NCI-H2227 (cell line): ENCODE measurements at regions not wholly inside any gene's neighbourhood (a gene's known extent, or its start where the extent isn't known, plus 50 kb on each side); places are given as distances from the start of the nearest gene placed in this dataset.

Source experiments
- DNase-seq: peaks from one replicate; lab custom pipeline; 2025; ENCODE audit not compliant: unreplicated experiment; lab: John Stamatoyannopoulos, UW

GRCh38 chr13:109533350-109533749 lies 253.0 kb downstream of the IRS2 start:
- no peak for DNase-seq

DNA sequence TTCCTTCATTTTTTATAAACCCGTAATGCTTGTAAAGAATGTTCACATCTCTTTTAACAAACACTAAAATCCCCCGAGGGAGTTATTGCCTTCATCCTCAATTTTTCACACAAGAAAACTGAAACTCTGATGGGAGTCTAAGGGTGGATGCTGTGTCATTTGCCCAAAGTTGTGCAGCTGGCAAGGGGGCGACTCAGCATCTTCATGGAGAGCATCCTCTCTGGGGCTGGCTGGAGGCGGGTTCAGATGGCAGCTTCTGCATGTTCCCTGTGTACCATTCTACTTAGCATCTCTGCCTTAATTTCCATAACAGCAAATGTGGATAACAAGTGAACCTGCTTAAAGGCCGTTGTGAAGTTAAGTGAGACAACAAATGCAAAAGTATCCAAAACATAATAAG lies 256.4 kb downstream of the IRS2 start:
- DNase-seq, result no peak

DNA sequence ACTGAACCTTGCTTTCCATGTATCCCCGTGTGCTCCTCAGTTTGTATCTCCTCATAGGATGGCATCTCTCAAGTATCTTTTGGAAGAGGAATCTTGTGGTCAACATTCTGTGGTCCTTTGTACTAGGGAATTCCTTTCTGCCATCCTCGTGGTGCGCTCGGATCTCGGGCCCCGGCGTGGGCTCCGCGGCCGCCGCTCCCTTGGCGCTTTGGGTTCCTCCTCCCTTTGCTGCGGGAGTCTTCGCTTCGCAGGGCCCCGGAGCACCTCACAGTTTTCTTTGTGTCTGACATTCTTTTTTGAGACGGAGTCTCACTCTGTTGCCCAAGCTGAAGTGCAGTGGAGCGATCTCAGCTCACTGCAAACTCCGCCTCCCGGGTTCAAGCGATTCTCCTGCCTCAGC lies 264.7 kb downstream of the IRS2 start:
- no peak for DNase-seq

- DNase-seq, result no peak
These were observed 268.9 kb downstream of the IRS2 start for GRCh38 chr13:109517517-109517916.

GRCh38 chr13:109516186-109516585 lies 270.2 kb downstream of the IRS2 start:
- no peak for DNase-seq

DNA sequence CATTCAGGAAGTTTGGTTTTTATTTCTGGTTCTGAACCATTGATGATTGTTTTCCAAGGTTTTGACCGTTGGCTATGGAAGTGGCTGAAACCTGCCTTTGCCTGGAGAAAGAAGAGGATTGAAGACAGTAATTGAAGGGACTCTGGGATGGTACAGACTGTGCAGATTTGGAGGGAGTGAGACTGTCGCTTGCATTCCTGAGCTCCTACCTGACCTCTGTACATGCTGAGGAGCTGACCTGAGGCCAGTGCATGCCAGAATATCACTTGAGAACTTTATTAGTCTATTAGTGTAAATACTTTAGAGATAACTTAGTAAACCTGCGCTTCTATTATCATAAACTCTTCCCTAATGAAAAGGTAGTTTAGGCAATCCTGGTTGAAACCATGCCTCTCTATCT lies 276.4 kb downstream of the IRS2 start:
- no peak for DNase-seq

DNA sequence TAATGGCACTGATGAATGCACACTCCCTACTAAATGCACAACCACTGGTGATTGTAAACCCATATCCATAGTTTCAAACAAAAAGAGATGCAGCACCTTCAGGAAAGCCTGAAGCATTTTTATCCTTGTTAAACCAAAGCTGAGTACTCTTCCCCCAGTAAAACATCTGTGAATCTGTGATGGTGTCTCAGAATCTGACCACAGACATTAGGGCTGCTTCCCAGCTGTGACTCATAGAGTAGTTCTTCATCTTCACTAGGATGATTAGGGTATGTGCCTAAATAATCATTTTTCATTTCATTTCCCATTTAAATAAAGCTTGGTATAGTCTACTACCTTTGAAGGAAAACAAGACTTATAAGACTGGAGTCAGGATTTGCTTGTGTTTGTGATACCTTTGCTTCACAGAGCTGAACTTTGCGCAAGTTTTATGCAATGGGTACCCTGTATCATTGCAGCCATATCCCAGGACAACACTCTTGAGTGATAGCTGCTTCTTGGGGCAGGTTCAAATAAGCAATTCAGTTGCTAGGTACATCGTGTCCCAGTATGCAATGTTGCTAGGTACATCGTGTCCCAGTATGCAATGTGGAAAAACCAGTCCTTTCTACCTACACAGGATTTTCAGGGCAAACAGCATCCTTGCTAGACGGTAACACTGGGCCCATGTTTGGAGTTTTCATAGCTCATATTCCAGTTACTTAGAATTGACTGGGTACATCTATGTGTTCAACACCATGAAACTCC lies 277.1 kb downstream of the IRS2 start:
- DNase-seq, result no peak

GRCh38 chr13:109500146-109500773 lies 286.1 kb downstream of the IRS2 start:
- no peak for DNase-seq

- no peak for DNase-seq
These were observed 288.5 kb downstream of the IRS2 start for GRCh38 chr13:109497917-109498316.

GRCh38 chr13:109496216-109496615 lies 290.2 kb downstream of the IRS2 start:
- DNase-seq, result no peak

DNA sequence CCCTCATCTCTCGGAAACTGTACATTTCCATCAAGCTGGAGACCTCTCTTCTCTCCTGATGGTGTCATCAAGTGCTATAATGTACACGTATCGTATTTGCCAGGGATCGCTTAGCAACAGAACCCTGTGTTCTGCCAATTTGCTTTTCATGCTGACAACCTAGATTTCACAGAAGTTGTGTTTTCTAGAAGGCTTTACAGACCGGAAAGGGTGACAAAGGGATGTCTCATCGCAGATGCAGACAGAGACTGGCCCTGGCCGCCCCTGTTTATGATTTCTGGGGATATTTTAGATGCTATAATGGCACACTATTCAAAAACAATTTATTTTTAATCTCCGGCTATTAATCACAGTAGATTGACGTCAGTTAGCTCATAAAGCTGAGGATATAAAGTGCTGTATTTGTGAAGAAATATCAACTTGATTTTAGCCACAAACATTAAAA lies 291.4 kb downstream of the IRS2 start:
- DNase-seq, result no peak

GRCh38 chr13:109485136-109485794 lies 301.1 kb downstream of the IRS2 start:
- no peak for DNase-seq

DNA sequence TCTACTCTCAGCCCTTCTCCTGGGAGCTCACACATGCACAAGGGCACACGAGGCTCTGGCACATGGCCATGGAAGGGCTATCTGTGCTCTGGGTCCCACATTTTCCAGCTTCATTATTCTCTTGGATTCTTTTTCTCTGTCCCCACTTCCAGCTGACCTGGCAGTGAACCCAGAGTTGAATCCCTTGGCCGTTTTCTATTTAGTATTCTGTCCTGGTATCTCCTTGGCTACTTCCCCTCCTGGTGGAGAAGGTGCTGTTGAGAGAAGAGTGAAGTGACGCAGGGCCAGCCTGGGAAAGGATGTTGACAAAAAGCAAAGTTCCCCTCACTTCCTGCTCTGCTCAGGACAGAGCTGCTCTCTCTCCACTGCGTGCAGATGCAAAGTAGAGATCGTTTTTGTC lies 303.1 kb downstream of the IRS2 start:
- no peak for DNase-seq

DNA sequence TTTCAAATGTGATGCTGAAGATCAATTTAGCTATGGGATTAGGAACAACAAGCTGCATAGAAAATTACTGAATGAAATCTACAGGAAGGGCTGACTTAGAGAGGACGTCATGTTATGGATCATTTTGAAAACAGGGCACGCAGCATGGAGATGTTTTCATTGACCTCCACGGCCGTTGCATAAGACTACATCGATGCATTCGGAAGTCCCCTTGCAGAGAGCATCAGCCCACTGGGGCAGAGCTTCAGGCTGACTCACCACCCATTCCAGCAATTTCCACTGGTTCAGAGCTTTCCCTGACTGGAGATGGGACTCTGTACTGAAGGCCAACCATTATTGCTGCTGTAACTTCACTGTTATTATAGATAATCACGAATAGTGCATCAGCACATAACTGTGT lies 305.3 kb downstream of the IRS2 start:
- DNase-seq, result no peak

DNA sequence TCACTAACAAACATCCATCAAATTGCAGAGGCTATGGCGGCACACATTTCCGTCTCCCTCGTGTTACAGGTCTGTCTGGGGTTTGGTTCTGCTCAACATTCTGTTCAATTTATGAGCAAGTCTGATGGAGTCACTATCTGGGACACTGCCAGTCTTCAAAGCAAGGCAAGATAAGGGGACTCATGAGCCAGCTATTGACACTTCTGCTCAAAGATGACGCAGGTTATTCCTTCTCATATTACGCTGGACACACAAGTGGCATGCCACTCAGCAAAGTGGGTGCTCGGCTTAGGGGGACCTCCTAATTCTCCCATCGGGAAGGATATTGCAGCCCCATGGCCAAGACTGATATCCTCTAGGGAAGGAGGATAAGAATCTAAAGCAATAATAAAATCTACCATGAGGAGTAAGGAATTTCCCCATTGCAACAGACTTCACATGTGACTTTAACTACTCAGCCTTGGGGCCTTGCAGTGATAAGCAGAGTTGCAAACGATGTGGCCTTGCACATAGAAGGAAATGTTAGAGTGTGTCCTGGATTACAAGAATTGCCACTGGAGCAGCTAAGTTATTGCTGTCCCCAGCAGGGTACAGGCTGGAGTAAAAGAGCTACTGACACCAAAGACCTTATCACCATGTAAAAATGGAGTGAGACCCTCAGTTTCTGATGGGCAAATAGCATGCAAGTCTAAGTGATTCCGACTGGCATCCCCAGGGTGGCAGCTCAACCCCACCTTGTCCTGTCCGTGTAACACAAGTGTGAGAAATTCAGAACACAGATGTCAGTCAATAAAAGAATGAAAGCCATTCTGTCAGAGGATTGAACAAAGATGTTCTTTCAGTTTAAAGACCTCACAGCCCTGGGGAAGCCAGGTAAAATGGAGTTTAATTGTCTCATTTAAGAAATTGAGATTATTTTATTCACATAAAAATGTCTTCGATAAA lies 306.1 kb downstream of the IRS2 start:
- no peak for DNase-seq

DNA sequence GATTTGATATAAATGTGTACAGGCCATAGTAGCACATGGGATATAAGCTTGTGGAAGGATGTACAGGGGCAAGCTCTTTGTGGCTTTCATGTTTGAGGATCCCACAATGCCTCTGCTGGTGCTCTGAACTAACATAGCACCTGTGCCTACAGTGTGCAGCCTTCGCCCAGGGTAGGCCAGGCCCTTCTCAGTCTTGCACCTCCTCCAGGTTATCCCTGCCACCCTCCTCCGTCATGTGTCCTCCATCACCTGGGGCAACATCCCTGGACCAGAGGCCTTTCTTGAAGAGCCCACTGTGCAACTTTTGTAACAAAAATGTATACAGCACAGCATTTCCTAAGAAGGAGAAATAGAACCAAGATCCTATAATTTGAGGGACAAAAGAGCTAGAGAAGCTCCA lies 306.8 kb downstream of the IRS2 start:
- no peak for DNase-seq

GRCh38 chr13:109476001-109476400 lies 310.4 kb downstream of the IRS2 start:
- DNase-seq, result no peak

DNA sequence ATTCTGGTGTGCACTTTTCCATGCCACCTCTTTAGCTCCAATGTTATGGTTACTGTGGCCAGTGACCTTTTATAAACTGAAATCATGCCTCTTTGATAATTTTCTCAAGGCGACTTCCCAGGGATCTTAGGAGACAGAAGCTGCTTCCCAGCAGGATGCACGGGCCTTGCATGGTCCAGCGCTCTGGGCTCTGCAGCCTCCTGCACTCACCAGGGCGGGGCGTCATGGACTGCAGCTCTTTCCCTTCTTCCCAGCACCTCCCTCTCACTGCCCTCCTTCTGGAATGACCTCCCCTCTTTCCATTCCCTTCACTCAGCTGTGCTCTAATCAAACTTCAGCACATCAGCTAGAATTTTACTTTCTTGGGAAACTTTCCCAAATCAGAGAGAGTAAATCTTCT lies 318.3 kb downstream of the IRS2 start:
- DNase-seq, result no peak

DNA sequence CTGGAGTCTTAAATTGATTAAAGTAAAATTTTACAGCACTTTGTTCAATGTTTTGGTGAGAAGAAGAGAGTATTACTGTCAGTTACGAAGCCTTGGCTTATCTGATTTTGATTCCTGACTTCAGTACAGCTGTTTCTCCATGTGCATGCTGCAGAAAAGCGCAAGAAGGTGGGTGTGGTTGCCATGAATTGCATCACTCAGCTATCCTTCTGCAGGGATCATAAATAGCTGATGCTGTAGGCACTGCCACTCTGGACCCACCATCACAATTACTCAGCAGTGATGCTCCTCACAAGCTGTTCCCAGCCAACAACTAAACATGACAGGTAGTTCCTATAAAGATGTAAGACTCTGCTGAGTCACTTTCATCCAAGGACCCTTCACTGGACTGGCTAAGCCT lies 321.2 kb downstream of the IRS2 start:
- DNase-seq, result no peak

DNA sequence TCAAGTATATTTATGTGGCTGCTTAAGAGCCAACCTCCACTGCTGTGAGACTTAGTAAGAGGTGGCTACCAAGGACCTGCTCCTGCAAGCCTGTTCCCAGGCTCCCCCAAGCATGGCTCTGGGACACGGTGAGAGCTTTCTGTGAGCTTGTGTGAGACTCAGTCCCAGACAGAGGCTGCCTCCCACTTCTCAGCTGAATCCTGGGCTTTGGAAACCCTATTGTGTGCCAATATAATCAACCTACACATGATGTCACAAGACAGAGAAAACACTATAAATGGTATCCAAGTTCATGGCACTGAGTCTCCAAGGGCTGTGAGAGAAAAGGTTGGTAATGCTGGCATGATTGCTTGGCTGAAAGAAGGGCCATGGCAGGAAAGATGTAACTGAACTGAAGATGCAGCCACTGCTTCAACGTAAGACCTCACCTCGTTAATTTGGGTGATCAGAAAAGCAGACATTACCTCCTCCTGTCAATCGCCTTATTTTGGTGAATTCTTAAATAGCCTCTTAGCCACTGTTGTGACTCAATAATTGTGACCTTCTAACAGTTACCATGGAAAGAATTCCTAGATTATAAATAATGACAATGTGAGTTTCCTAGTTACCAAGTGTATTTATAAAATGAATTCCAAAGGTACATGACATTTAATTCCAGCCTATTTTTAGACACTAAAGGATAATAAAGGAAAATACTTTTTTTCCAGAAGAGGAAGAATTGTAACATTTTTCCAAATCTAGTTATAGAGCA lies 332.0 kb downstream of the IRS2 start:
- DNase-seq, result no peak

DNA sequence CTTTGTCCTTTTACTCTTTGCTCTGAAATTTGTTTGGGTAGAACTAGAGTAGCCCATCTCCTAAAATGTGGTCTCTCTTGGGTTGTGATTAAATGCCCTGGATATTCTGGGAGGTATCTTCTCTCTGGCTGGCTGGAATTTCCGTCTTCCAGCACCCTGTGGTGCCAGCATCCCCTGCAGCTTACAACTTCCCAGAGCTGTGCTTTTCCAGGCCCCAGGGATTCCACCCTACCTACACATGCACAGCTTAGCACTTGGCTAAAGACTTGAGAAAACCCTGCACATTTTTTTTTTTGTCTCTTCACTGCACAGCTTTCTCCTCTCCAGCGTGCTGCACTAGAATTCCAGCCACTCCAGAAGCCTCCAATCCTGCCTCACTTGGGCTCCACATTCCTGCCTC lies 334.7 kb downstream of the IRS2 start:
- DNase-seq, result no peak
